NCI-H748 treated with DMSO at 0.1 percent for 48 hours (cell line): ENCODE measurements at regions not wholly inside any gene's neighbourhood (a gene's known extent, or its start where the extent isn't known, plus 50 kb on each side); places are given as distances from the start of the nearest gene placed in this dataset.

Experiments
- DNase-seq: peaks from one replicate; lab custom pipeline; 2025; lab: John Stamatoyannopoulos, UW

GRCh38 chr5:124231802-124232201, 514.6 kb downstream of the ZNF608 start:
- no peak for DNase-seq

DNA sequence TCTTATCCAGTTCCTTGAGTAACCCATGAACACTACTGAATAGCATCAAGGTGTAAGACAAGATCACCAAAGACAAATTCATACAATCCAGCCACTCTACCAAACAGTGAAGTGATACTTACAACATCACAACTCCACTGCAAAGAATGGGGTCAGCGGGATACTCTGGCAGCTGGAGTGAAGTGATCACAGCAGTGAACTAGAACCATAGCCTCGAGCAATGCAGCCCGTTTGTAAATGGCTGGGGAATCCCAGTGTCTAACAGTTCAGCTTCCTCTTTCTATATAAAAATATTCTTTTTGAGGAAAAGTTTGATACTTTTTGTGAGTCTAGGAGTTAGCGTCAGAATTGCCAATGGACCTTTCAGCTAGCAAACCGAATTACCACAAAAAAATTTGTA, 515.2 kb downstream of the ZNF608 start:
- DNase-seq = no peak

GRCh38 chr5:124230456-124230855, 516.0 kb downstream of the ZNF608 start:
- DNase-seq = no peak

GRCh38 chr5:124229352-124229751, 517.1 kb downstream of the ZNF608 start:
- DNase-seq = no peak

DNA sequence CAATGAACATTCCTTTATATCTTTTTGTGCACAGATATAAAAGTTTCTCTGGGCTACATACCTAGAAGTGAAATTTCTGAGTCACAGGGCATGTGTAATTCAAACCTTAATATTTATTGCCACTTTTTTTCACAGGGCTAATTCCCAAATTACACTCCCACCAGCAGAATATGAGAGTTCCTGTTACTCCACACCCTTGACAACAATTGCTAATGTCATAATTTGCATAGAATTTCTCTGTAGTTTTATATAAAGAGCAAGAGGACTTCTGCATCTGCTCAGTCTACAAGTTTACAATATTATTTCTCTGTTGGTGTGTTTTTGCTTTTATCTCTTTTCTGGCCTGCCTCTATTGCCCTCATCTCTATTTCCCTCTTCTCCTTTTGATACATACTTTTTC, 518.5 kb downstream of the ZNF608 start:
- DNase-seq = no peak

- DNase-seq = no peak
Measured at GRCh38 chr5:124220418-124220817, 526.0 kb downstream of the ZNF608 start.

- no peak for DNase-seq
Measured at GRCh38 chr5:124212934-124213333, 533.5 kb downstream of the ZNF608 start.

DNA sequence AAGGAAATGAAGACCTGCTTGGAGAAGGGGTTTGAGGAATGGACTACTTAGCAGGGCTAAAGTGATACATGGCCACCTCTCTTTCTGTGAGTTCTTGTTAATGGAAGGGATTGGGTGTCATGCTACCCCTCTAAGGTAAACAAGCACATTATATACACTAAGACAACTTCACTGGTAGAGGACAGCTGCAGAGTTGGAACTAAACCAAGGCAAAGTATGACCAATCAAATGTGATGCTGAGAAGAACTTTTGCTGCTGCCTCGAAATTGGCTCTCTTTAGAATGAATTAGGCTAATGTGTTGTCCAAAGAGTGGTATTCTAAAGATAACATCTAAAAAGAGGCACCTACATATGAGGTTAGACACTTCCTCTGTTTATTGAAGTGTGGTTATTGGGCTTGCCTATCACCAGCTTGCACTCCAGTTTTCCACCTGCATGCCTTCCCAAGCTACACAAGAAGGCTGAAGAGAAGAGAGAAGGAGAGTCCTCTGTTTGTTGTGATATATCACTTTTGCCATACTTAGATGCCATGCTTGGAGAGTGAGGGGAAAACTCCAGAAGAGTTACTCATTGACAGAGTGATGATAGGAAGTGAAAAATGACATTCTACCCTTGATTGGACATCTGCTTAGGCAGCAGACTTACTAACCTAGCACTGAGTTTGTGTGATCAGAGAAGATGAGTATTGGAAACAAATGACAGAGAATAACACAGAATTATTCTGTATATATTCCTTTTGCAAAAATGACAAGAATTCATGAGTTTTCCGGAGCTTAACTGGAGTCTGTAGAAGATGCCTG, 536.1 kb downstream of the ZNF608 start:
- DNase-seq = no peak

DNA sequence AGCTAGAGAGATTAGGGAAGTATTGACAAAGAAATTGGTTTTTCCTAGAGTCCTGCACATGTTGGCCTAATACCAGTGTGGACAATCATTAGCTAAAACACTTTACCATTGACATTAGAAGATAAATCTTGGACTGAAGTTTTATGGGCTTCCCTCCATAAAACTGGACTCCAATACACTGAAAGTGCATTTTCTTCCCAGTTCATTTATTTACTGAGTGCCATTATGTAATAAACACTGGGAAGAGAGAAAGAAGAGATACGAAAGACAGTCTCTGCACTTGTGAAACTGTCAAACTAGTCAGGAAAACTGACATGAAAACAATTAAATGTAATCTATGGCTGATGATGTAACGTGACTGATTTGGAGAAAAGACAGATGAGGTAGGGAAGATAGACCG, 539.3 kb downstream of the ZNF608 start:
- no peak for DNase-seq

DNA sequence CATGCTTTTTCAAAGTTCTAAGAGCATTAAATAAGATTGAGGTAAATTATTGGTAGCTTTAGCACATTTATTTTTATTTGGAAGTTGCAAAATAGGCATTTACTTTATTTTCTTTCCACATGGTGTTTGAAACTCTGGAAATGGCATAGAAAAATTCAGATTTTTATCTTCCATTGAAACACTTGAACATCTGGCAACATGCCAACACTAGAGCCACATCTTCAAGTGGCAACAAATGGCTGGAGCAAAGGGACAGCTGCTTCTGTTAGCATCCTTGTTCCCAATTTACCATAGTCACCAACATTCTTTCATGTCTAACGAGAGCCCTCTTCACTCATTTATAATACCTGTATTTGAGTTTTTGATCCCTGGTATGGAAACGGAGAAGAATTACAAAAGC, 539.9 kb downstream of the ZNF608 start:
- no peak for DNase-seq

DNA sequence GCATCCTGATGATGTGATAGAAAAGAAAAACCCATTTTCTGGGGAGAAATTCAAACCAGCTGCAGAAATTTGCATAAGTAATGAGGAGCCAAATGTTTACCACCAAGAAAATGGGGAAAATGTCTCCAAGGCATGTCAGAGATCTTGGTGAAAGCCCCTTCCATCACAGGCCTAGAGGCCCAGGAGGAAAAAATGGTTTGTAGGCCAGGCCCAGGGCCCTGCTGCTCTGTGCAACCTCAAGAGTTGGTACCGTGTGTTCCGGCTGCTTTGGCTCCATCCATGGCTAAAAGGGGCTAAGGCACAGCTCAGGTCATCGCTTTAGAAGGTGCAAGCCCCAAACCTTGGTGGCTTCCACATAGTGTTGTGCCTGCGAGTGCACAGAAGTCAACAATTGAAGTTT, 543.1 kb downstream of the ZNF608 start:
- no peak for DNase-seq

DNA sequence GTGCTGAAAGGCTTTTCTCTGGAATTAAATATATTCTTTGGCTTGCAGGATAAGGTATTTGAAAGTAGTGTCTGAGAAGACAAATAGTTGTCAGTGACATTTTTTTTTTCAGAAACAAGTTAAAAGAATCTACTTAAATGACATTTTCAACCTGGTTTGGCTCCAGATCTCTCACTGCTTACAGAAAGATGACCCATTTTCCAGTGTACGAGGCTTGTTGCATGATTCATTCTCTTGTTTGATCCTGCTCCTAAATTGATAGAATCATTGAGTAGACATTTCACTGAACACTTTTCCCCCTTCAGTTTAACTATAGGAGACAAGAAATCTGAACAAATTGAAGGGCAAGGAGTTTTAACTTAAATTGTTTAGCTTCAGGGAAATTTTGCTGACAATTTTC, 546.1 kb downstream of the ZNF608 start:
- no peak for DNase-seq

GRCh38 chr5:124199893-124200292, 546.5 kb downstream of the ZNF608 start:
- DNase-seq = no peak

DNA sequence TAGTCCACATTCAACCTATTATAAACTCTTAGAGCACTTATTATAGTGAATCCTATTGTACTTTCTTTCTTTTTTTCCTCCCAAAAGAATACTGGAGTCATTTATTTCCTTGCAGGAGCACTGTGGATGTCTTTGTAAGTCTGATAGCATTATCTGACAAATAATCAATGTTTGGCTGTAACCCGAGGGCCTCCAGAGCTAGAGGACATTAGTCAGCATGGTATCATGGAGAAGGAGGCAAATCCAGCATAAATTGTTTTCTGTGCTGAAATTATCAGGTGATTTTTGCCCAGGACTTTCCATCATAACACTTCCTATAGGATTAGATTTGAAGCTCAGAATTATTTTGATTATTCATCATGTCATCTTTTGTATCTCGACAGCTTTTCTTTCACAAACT, 551.0 kb downstream of the ZNF608 start:
- no peak for DNase-seq

- DNase-seq = no peak
Measured at GRCh38 chr5:124194282-124194681, 552.2 kb downstream of the ZNF608 start.

GRCh38 chr5:124193371-124193789, 553.1 kb downstream of the ZNF608 start:
- DNase-seq = no peak

GRCh38 chr5:124192716-124193115, 553.7 kb downstream of the ZNF608 start:
- DNase-seq = no peak

DNA sequence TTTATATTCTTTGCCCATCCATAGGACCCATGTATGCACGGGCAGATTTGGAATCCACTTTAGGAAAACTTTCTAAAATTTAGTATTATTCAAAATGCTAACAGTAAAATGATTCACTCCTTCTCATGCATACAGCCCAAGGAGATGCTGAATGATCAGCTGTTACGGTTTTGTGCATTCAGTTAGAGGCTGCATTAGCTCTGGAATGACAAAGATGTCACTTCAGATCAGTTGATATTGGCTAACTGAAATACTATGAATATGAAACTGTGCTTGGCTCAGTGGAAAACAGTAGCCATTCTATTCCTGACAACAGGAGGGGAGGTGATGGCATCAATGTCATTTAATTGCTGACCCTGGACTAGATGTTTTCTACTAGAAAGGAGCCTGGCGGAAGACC, 560.7 kb downstream of the ZNF608 start:
- no peak for DNase-seq

DNA sequence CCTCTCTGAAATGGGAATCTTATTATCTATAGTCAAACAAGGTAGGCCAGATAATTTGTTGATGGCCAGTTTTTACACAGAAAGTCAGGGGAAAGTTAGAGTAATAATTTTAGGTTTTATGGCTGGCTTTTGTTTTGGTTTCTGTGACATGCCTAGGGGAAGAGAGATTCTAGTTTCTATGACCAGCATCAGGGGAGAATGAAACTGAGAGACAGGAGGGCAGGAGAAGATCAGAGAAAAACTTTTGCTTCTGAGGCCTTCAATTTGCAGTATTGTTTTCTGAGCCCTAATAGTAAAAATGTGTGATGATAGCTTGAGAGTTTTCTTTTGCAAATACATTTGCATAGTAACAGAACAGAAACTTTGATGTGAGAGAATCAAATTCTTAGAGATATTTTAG, 564.3 kb downstream of the ZNF608 start:
- no peak for DNase-seq

- no peak for DNase-seq
Measured at GRCh38 chr5:124180875-124181461, 565.5 kb downstream of the ZNF608 start.

DNA sequence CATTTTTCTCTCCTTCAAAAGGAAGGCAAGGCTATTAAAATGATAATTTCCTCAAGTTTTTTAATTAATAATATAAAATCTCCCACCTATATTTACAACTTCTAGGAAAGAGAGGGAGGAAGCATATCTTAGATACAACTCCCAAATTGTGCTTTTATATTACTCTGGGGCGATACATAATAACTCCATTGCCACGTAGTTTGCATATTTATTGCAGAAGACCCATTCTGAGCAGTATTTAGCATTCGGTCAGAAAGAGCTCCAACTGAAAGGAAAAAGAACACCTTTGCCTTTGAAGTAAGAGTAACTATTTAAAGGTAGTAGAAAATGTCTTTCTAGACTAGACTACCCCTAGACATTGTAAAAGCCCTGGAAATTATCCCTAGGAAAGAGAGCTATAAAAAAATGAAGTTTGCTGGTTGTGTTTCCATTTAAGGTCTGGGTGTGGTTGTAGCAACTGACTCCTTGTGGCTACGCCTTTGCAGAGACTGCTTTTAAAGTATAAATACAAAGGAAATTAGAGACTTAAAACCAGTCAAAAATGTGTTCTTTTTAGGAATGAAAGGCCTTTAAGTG, 566.1 kb downstream of the ZNF608 start:
- no peak for DNase-seq

- no peak for DNase-seq
Measured at GRCh38 chr5:124179819-124180218, 566.6 kb downstream of the ZNF608 start.

- DNase-seq = no peak
Measured at GRCh38 chr5:124178050-124178449, 568.4 kb downstream of the ZNF608 start.

DNA sequence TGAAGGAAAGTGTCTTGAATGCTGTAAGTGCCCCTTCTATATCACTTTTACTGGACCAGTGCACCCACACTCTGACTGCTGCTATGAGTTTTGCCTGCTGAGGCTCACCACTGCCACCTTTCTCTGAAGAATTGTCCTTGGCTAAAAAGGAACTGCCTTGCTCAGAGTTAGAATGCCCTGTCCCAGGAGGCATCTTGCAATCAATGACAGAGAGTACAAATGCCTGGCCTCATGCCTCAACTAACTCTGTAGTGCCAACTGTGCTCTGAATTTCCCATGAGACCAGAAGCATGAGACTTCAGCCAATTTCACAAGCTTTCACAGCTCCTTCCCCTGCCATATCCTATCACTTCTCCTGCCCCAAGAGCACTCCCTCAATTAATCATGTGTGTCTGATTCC, 569.7 kb downstream of the ZNF608 start:
- no peak for DNase-seq
